ENCODE measurements at regions not wholly inside any gene's neighbourhood (a gene's known extent, or its start where the extent isn't known, plus 50 kb on each side); places are given as distances from the start of the nearest gene placed in this dataset.
"Not testable (repeated sequence)": the region's sequence is repeated elsewhere in the genome, so short reads cannot be mapped to it uniquely, and the experiment has no call there.

GRCh38 chr5:2872676-2873075 lies 121.2 kb upstream of the IRX2 start:
- DNase-seq, result no peak

- DNase-seq, result peak in 1 of 2 experiments; percentile 7
Observed at GRCh38 chr5:2871282-2871681, 119.8 kb upstream of the IRX2 start.

- no peak for DNase-seq
Observed at GRCh38 chr5:2869471-2869870, 118.0 kb upstream of the IRX2 start.

- no peak for DNase-seq
Observed at GRCh38 chr5:2867373-2867933, 116.0 kb upstream of the IRX2 start.

GRCh38 chr5:2866662-2867372 lies 115.3 kb upstream of the IRX2 start:
- DNase-seq, result no peak

- DNase-seq, result no peak
Observed at GRCh38 chr5:2865856-2866255, 114.4 kb upstream of the IRX2 start.

GRCh38 chr5:2864515-2865105 lies 113.1 kb upstream of the IRX2 start:
- no peak for DNase-seq

GRCh38 chr5:2863675-2864433 lies 112.4 kb upstream of the IRX2 start:
- DNase-seq, result no peak

- no peak for DNase-seq
Observed at GRCh38 chr5:2863133-2863532, 111.7 kb upstream of the IRX2 start.

GRCh38 chr5:2862176-2862575 lies 110.7 kb upstream of the IRX2 start:
- DNase-seq, result not testable (repeated sequence)

GRCh38 chr5:2861605-2862004 lies 110.1 kb upstream of the IRX2 start:
- no peak for DNase-seq

GRCh38 chr5:2860101-2860500 lies 108.6 kb upstream of the IRX2 start:
- no peak for DNase-seq

- DNase-seq, result no peak
Observed at GRCh38 chr5:2857837-2858236, 106.4 kb upstream of the IRX2 start.

- no peak for DNase-seq
Observed at GRCh38 chr5:2856206-2856605, 104.7 kb upstream of the IRX2 start.

- DNase-seq, result no peak
Observed at GRCh38 chr5:2852446-2852845, 101.0 kb upstream of the IRX2 start.

GRCh38 chr5:2851895-2852294 lies 100.4 kb upstream of the IRX2 start:
- DNase-seq, result no peak

GRCh38 chr5:2849429-2849828 lies 98.0 kb upstream of the IRX2 start:
- DNase-seq, result no peak

GRCh38 chr5:2848619-2849018 lies 97.1 kb upstream of the IRX2 start:
- DNase-seq, result no peak

- DNase-seq, result no peak
Observed at GRCh38 chr5:2847608-2848007, 96.1 kb upstream of the IRX2 start.

GRCh38 chr5:2841208-2841607 lies 89.7 kb upstream of the IRX2 start:
- no peak for DNase-seq

GRCh38 chr5:2840372-2840915 lies 89.0 kb upstream of the IRX2 start:
- no peak for DNase-seq

- no peak for DNase-seq
Observed at GRCh38 chr5:2836133-2836532, 84.7 kb upstream of the IRX2 start.

- no peak for DNase-seq
Observed at GRCh38 chr5:2833556-2833955, 82.1 kb upstream of the IRX2 start.

GRCh38 chr5:2832394-2832793 lies 80.9 kb upstream of the IRX2 start:
- DNase-seq, result no peak

Measured in NCI-H187 (cell line).